SK-N-SH (cell line): ENCODE measurements at regions not wholly inside any gene's neighbourhood (a gene's known extent, or its start where the extent isn't known, plus 50 kb on each side); places are given as distances from the start of the nearest gene placed in this dataset.

ENCODE experiments used
- CTCF ChIA-PET: fragments of 300-600, 350-600 bp; formaldehyde crosslinking; extraction: SDS; loops from one replicate; lab custom pipeline; 2021; lab: Yijun Ruan, JAX
- POLR2A ChIA-PET: fragments of 350-600 bp; sonication (Branson Sonifier 250); formaldehyde crosslinking; extraction: SDS; loops from one replicate; lab custom pipeline; 2020; ENCODE audit warnings: antibody characterized with exemption, inconsistent platforms; lab: Yijun Ruan, JAX
- DNase-seq: peaks from one replicate; pipeline ENCODE4 v3.0.0; 2012
- H2AFZ ChIP-seq: fragments of 200-600 bp; sonication (generic); 2 replicates; pipeline ENCODE4 v1.8.1; 2016; ENCODE audit warnings: antibody characterized with exemption, mild to moderate bottlenecking, low read depth
- H3F3A ChIP-seq: fragments of 200-600 bp; sonication (generic); replicated peaks from 2 replicates; pipeline ENCODE3; 2016; ENCODE audit warnings: antibody characterized with exemption, mild to moderate bottlenecking; ENCODE audit not compliant: insufficient read depth
- H3K27ac ChIP-seq, 2 experiments: fragments of 200-500 bp in 1 of 2; fragments of 200-600 bp in 1 of 2; sonication (Bioruptor generic) in 1 of 2; sonication (generic), shearing (Covaris generic) in 1 of 2; 2 replicates each; pipeline versions ENCODE4 v1.5.1 to v1.6.1; 2014 to 2016; ENCODE audit warnings: low read depth in 2 of 2, inconsistent platforms in 1 of 2, low read length in 1 of 2, mild to moderate bottlenecking in 1 of 2, mixed read lengths in 1 of 2
- H3K27me3 ChIP-seq: fragments of 200-600 bp; sonication (generic), shearing (Covaris generic); 2 replicates; pipeline ENCODE4 v1.6.1; 2016; ENCODE audit warnings: mixed run types; ENCODE audit not compliant: insufficient read depth
- H3K36me3 ChIP-seq, 2 experiments: fragments of 200-500 bp in 1 of 2; fragments of 200-600 bp in 1 of 2; sonication (Bioruptor generic) in 1 of 2; sonication (generic) in 1 of 2; replicated peaks in 1 of 2; 2 replicates each; pipeline versions ENCODE3 to v1.5.1; 2014 to 2016; ENCODE audit warnings: low read length in 1 of 2, mild to moderate bottlenecking in 1 of 2; ENCODE audit not compliant: insufficient read depth in 2 of 2, control insufficient read depth in 1 of 2
- H3K4me1 ChIP-seq, 2 experiments: fragments of 200-500 bp in 1 of 2; fragments of 200-600 bp in 1 of 2; sonication (Bioruptor generic) in 1 of 2; sonication (generic), shearing (Covaris generic) in 1 of 2; 2 replicates each; pipeline versions ENCODE4 v1.5.1 to v1.6.1; 2014 to 2016; ENCODE audit warnings: low read depth in 1 of 2, low read length in 1 of 2, mixed run types in 1 of 2; ENCODE audit not compliant: insufficient read depth in 2 of 2, control insufficient read depth in 1 of 2
- H3K4me2 ChIP-seq: fragments of 200-600 bp; sonication (generic), shearing (Covaris generic); 2 replicates; pipeline ENCODE4 v1.6.1; 2017; ENCODE audit warnings: mixed run types
- H3K4me3 ChIP-seq, 2 experiments: fragments of 200-500 bp in 1 of 2; fragments of 200-600 bp in 1 of 2; sonication (Bioruptor generic) in 1 of 2; sonication (generic), shearing (Covaris generic) in 1 of 2; 2 replicates each; pipeline versions ENCODE4 v1.5.1 to v1.8.1; 2014 to 2016; ENCODE audit warnings: low read depth in 2 of 2, inconsistent platforms in 1 of 2, low read length in 1 of 2, mild to moderate bottlenecking in 1 of 2, mixed read lengths in 1 of 2, moderate library complexity in 1 of 2
- H3K79me2 ChIP-seq: fragments of 200-600 bp; sonication (generic); 2 replicates; pipeline ENCODE4 v1.8.1; 2017; ENCODE audit warnings: mild to moderate bottlenecking; ENCODE audit not compliant: insufficient read depth
- H3K9ac ChIP-seq: fragments of 200-600 bp; sonication (generic); 2 replicates; pipeline ENCODE4 v1.6.1; 2017; ENCODE audit warnings: mixed run types
- H3K9me2 ChIP-seq: fragments of 200-600 bp; sonication (generic); 2 replicates; pipeline ENCODE4 v1.6.1; 2017; ENCODE audit warnings: mixed run types
- H3K9me3 ChIP-seq: fragments of 200-600 bp; sonication (generic); 2 replicates; pipeline ENCODE4 v1.6.1; 2017; ENCODE audit warnings: mixed run types, mild to moderate bottlenecking, moderate library complexity
- H4K20me1 ChIP-seq: fragments of 200-600 bp; sonication (generic); 2 replicates; pipeline ENCODE4 v1.6.1; 2017; ENCODE audit warnings: mild to moderate bottlenecking, mixed run types; ENCODE audit not compliant: insufficient read depth
- FOXJ3 ChIP-seq: sonication (generic); formaldehyde crosslinking; IDR thresholded peaks from 2 replicates; pipeline ENCODE4 v1.5.1; 2020; ENCODE audit warnings: mild to moderate bottlenecking, missing genetic modification reagents
- GATA2 ChIP-seq: sonication (generic); formaldehyde crosslinking; IDR thresholded peaks from 2 replicates; pipeline ENCODE4 v1.5.0; 2020; ENCODE audit warnings: mild to moderate bottlenecking, missing genetic modification reagents
- MEF2A ChIP-seq: IDR thresholded peaks from 2 replicates; pipeline ENCODE4 v1.4.0; 2012; ENCODE audit warnings: low read depth, borderline replicate concordance
- NRF1 ChIP-seq: IDR thresholded peaks from 2 replicates; pipeline ENCODE4 v1.6.1; 2012; ENCODE audit warnings: low read depth, mild to moderate bottlenecking, low read length
- WGBS: methylation state at CpG from one replicate; pipeline ENCODE4 v1.1.6; 2017; ENCODE audit warnings: low lambda C conversion rate; 5-methylcytosine and 5-hydroxymethylcytosine counted together
- TF ChIP-seq, protein P1 (sequence below): fragments of 200-600 bp; sonication (generic); IDR thresholded peaks from 2 replicates; pipeline ENCODE4 v1.6.1; 2017; ENCODE audit warnings: antibody characterized with exemption, mild to moderate bottlenecking, moderate library complexity
- TF ChIP-seq, protein P2 (sequence below): IDR thresholded peaks from 2 replicates; pipeline ENCODE4; 2012
- TF ChIP-seq, protein P3 (sequence below): IDR thresholded peaks from 2 replicates; pipeline ENCODE4 v1.6.1; 2012; ENCODE audit warnings: mild to moderate bottlenecking, low read depth, low read length, moderate library complexity

DNA sequence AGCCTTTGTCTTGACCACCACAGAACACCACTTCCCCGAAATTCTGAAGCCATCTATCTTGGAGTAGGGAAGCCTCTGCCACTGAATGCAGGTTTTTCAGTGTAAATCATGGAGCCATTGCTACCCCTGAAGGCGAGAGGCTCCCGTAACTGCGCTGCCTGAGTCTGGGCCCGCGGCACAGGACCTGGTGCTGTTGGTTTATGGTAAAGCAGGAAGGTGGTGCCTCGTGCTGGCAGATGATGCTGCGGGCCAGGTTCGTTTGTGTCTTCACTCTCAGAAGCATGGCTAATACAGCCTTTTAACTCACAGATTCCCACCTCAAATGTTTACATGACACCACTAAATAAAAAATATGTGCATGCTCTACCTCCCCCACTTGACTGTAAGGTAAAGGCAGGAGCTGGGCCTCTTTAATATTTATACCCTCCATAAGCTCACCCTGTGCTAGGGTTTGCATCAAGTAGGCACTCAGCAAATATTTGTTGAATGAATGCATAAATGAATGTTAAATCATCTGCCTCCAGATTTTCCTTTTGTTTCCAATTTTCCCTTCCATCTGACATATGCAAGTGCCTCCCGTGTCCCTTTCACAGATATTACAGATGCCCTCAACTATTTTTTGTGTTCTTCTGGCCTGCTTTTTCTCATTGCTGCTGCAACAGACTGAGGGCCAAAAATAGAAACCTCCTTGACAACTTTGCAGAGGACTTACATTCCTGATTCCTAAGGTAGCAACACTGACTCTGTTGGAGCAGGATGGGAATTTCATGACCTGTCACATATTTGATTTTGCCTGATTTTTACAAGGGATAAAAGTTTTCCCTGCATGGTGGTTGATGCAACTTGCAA is 83.5 kb upstream of the CPO start:
- no peak overlapping the region for H2AFZ ChIP-seq
- no peaks in the 10 kb centered on the region for H3K9me2 ChIP-seq
- H3K9ac ChIP-seq: no peak overlapping the region
- H3K4me3 ChIP-seq: no peak overlapping the region
- no peaks in the 10 kb centered on the region for H3K79me2 ChIP-seq
- TF ChIP-seq, protein P1, sequence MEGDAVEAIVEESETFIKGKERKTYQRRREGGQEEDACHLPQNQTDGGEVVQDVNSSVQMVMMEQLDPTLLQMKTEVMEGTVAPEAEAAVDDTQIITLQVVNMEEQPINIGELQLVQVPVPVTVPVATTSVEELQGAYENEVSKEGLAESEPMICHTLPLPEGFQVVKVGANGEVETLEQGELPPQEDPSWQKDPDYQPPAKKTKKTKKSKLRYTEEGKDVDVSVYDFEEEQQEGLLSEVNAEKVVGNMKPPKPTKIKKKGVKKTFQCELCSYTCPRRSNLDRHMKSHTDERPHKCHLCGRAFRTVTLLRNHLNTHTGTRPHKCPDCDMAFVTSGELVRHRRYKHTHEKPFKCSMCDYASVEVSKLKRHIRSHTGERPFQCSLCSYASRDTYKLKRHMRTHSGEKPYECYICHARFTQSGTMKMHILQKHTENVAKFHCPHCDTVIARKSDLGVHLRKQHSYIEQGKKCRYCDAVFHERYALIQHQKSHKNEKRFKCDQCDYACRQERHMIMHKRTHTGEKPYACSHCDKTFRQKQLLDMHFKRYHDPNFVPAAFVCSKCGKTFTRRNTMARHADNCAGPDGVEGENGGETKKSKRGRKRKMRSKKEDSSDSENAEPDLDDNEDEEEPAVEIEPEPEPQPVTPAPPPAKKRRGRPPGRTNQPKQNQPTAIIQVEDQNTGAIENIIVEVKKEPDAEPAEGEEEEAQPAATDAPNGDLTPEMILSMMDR: no peak
- TF ChIP-seq, protein P2, sequence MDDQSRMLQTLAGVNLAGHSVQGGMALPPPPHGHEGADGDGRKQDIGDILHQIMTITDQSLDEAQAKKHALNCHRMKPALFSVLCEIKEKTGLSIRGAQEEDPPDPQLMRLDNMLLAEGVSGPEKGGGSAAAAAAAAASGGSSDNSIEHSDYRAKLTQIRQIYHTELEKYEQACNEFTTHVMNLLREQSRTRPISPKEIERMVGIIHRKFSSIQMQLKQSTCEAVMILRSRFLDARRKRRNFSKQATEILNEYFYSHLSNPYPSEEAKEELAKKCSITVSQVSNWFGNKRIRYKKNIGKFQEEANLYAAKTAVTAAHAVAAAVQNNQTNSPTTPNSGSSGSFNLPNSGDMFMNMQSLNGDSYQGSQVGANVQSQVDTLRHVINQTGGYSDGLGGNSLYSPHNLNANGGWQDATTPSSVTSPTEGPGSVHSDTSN: no peak
- no peak for TF ChIP-seq MEF2A
- H3K27me3 ChIP-seq: no peaks in the 10 kb centered on the region
- no peaks in the 10 kb centered on the region for H3K36me3 ChIP-seq
- DNase-seq: no peak
- H3K4me2 ChIP-seq: 0 out of 2 replicates have a peak overlapping the region, but pooled peaks have one; percentile 15
- no peaks in the 10 kb centered on the region for H3K9me3 ChIP-seq
- H3F3A ChIP-seq: no peaks in the 10 kb centered on the region
- H3K27ac ChIP-seq: peak overlapping the region in 1 of 2 experiments; percentile 30; a peak in 1 of 4 replicates
- ChIA-PET POLR2A (no interaction called here), CTCF (no interaction called here)
- no peaks in the 10 kb centered on the region for H4K20me1 ChIP-seq
- H3K4me1 ChIP-seq: peaks cover 0 to 2% of the 10 kb centered on the region in 2 experiments; a peak in 1 of 4 replicates
- WGBS: 49% methylated on average over 9 of the region's 10 CpGs

- DNase-seq: no peak
- CTCF ChIA-PET: no interaction called here
- TF ChIP-seq GATA2 (CRISPR knock-in tag): no peak
- no peak for TF ChIP-seq FOXJ3
- TF ChIP-seq, protein P3, sequence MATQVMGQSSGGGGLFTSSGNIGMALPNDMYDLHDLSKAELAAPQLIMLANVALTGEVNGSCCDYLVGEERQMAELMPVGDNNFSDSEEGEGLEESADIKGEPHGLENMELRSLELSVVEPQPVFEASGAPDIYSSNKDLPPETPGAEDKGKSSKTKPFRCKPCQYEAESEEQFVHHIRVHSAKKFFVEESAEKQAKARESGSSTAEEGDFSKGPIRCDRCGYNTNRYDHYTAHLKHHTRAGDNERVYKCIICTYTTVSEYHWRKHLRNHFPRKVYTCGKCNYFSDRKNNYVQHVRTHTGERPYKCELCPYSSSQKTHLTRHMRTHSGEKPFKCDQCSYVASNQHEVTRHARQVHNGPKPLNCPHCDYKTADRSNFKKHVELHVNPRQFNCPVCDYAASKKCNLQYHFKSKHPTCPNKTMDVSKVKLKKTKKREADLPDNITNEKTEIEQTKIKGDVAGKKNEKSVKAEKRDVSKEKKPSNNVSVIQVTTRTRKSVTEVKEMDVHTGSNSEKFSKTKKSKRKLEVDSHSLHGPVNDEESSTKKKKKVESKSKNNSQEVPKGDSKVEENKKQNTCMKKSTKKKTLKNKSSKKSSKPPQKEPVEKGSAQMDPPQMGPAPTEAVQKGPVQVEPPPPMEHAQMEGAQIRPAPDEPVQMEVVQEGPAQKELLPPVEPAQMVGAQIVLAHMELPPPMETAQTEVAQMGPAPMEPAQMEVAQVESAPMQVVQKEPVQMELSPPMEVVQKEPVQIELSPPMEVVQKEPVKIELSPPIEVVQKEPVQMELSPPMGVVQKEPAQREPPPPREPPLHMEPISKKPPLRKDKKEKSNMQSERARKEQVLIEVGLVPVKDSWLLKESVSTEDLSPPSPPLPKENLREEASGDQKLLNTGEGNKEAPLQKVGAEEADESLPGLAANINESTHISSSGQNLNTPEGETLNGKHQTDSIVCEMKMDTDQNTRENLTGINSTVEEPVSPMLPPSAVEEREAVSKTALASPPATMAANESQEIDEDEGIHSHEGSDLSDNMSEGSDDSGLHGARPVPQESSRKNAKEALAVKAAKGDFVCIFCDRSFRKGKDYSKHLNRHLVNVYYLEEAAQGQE: no peak
- TF ChIP-seq NRF1: no peak
- no peak for TF ChIP-seq MEF2A
- Histone ChIP-seq H3K9me2 (no peaks in the 10 kb centered on the region), H4K20me1 (no peaks in the 10 kb centered on the region), H3K27ac (peak overlapping the region in 1 of 2 experiments; percentile 30; a peak in 1 of 4 replicates), H3K36me3 (no peaks in the 10 kb centered on the region), H3K4me2 (0 out of 2 replicates have a peak overlapping the region, but pooled peaks have one; percentile 15), H3K4me3 (no peak overlapping the region), H3K9me3 (no peaks in the 10 kb centered on the region), H3F3A (no peaks in the 10 kb centered on the region), H3K4me1 (peaks cover 0 to 2% of the 10 kb centered on the region in 2 experiments; a peak in 1 of 4 replicates), H3K79me2 (no peaks in the 10 kb centered on the region), H3K9ac (no peak overlapping the region), H2AFZ (no peak overlapping the region), H3K27me3 (no peaks in the 10 kb centered on the region)
- POLR2A ChIA-PET: no interaction called here
These were observed 82.8 kb upstream of the CPO start for GRCh38 chr2:206856513-206856912.
